ENCODE measurements at regions not wholly inside any gene's neighbourhood (a gene's known extent, or its start where the extent isn't known, plus 50 kb on each side); places are given as distances from the start of the nearest gene placed in this dataset.

GRCh38 chr22:19640306-19640705 lies 74.0 kb upstream of the SEPTIN5 start:
- H3K27me3 ChIP-seq: no peaks in the 10 kb centered on the region
- H3K36me3 ChIP-seq: no peaks in the 10 kb centered on the region
- no peaks in the 10 kb centered on the region for H3K4me1 ChIP-seq
- no peak overlapping the region for H3K27ac ChIP-seq
- DNase-seq: no peak
- no peak for TF ChIP-seq POLR2A (IDR thresholded peaks at IDR 0.05)
- TF ChIP-seq, protein P1, sequence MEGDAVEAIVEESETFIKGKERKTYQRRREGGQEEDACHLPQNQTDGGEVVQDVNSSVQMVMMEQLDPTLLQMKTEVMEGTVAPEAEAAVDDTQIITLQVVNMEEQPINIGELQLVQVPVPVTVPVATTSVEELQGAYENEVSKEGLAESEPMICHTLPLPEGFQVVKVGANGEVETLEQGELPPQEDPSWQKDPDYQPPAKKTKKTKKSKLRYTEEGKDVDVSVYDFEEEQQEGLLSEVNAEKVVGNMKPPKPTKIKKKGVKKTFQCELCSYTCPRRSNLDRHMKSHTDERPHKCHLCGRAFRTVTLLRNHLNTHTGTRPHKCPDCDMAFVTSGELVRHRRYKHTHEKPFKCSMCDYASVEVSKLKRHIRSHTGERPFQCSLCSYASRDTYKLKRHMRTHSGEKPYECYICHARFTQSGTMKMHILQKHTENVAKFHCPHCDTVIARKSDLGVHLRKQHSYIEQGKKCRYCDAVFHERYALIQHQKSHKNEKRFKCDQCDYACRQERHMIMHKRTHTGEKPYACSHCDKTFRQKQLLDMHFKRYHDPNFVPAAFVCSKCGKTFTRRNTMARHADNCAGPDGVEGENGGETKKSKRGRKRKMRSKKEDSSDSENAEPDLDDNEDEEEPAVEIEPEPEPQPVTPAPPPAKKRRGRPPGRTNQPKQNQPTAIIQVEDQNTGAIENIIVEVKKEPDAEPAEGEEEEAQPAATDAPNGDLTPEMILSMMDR (IDR thresholded peaks at IDR 0.05): no peak
- H3K9me3 ChIP-seq: no peaks in the 10 kb centered on the region
- no peak overlapping the region for H3K4me3 ChIP-seq

DNA sequence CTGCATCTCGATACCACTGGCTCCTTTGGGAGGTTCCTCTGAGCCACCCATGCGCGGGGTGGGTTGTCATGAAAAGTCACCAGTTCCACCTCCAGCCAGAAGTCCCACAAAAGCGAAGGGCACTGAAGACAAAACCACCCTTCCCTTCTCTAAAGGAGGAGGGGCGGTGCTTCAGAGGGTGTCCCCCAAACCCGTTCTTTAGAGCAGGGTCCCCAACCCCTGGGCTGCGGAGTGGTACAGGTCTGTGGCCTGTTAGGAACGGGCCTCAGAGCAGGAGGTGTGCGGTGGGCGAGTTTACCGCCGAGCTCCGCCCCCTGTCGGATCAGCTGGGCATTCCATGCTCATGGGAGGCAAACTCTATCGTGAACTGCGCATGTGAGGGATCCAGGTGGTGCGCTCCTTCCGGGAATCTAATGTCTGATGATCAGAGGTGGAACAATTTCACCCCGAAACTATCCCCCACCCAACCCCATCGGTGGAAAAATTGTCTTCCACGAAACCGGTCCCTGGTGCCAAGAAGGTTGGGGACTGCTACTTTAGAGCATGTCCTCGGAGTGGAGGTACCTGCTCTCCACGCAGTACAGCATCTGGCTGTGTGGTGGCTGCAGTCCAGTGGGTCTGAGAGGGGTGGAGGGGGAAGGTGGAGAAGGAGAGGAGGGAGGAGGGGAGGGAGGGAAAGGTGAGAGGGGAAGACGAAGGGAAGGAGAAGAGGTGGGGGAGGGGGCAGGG lies 72.9 kb upstream of the SEPTIN5 start:
- DNase-seq: peak in 1 of 3 donors; percentile 39
- no peaks in the 10 kb centered on the region for H3K36me3 ChIP-seq
- H3K4me3 ChIP-seq: no peak overlapping the region
- TF ChIP-seq, protein P1 (IDR thresholded peaks at IDR 0.05): peak in 2 of 6 experiments; percentile 19 to 25
- no peak for TF ChIP-seq POLR2A (IDR thresholded peaks at IDR 0.05)
- H3K27me3 ChIP-seq: no peaks in the 10 kb centered on the region
- no peak overlapping the region for H3K27ac ChIP-seq
- no peaks in the 10 kb centered on the region for H3K9me3 ChIP-seq
- H3K4me1 ChIP-seq: no peaks in the 10 kb centered on the region

DNA sequence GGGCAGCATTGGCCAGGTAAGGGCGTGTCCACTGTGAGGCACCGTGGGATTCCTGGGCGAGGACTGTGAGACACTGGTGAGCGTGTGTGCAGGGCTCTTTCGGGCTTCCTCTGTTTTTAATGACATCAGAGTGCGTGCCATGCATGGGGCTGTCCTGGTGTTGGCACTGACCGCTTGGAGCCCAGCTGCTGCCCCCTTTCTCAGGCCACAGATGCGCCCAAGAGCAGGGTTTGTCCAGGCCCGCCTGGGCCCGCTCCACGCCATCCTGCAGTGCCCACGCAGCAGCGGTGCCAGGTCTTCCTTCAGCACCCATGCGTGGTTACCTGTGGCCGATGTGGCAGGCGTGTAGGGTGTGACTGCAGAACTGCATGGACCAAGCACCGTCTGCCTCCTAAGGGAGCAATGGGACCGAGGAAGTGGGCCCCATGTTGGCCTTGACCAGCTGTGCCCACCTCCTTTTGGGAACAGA lies 72.3 kb upstream of the SEPTIN5 start:
- DNase-seq: peak in 1 of 3 donors; percentile 38
- no peaks in the 10 kb centered on the region for H3K36me3 ChIP-seq
- H3K27me3 ChIP-seq: no peaks in the 10 kb centered on the region
- no peaks in the 10 kb centered on the region for H3K4me1 ChIP-seq
- H3K4me3 ChIP-seq: no peak overlapping the region
- no peaks in the 10 kb centered on the region for H3K9me3 ChIP-seq
- TF ChIP-seq, protein P1 (IDR thresholded peaks at IDR 0.05): no peak
- no peak for TF ChIP-seq POLR2A (IDR thresholded peaks at IDR 0.05)
- no peak overlapping the region for H3K27ac ChIP-seq

- H3K36me3 ChIP-seq: no peaks in the 10 kb centered on the region
- no peaks in the 10 kb centered on the region for H3K27me3 ChIP-seq
- TF ChIP-seq, protein P1 (IDR thresholded peaks at IDR 0.05): no peak
- no peak for TF ChIP-seq POLR2A (IDR thresholded peaks at IDR 0.05)
- no peaks in the 10 kb centered on the region for H3K4me1 ChIP-seq
- no peak for DNase-seq
- H3K27ac ChIP-seq: no peak overlapping the region
- no peak overlapping the region for H3K4me3 ChIP-seq
- peaks cover 0 to 14% (median 0%) of the 10 kb centered on the region in 4 donors for H3K9me3 ChIP-seq
These were observed 70.6 kb upstream of the SEPTIN5 start for GRCh38 chr22:19643448-19644313.

- no peak overlapping the region for H3K4me3 ChIP-seq
- H3K36me3 ChIP-seq: no peaks in the 10 kb centered on the region
- no peaks in the 10 kb centered on the region for H3K4me1 ChIP-seq
- DNase-seq: peak in 1 of 3 donors; percentile 32
- no peak overlapping the region for H3K27ac ChIP-seq
- peaks cover 0 to 18% (median 0%) of the 10 kb centered on the region in 4 donors for H3K9me3 ChIP-seq
- H3K27me3 ChIP-seq: no peaks in the 10 kb centered on the region
- no peak for TF ChIP-seq POLR2A (IDR thresholded peaks at IDR 0.05)
- TF ChIP-seq, protein P1 (IDR thresholded peaks at IDR 0.05): no peak
These were observed 69.7 kb upstream of the SEPTIN5 start for GRCh38 chr22:19644314-19645223.

Data from Peyer's patch (tissue), 4 donors.